HK-2 (cell line): ENCODE measurements at regions not wholly inside any gene's neighbourhood (a gene's known extent, or its start where the extent isn't known, plus 50 kb on each side); places are given as distances from the start of the nearest gene placed in this dataset.
"Not testable (repeated sequence)": the region's sequence is repeated elsewhere in the genome, so short reads cannot be mapped to it uniquely, and the experiment has no call there.

Experiments
- DNase-seq: peaks from one replicate; pipeline ENCODE4 v3.0.0-alpha.2; 2018; ENCODE audit not compliant: unreplicated experiment

DNA sequence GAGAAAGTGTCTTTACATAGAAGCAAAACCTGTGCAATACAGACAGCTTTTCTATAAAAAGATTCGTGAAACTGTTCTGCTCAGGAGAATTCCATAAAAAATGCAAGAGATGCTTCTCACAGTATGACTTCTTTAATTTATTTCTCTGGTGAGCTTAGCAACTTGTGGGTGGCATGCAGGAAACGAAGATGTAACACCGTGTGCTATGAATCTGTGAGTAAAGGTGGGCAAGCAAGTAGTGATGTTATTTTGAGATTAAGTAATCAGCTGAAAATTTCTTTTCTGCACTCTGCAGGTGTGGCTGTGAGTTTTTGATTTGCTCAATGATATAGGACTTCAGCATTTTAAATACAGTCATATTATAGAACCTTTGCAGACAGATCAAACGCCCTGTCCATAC, 656.8 kb upstream of the NCAM2 start:
- no peak for DNase-seq

DNA sequence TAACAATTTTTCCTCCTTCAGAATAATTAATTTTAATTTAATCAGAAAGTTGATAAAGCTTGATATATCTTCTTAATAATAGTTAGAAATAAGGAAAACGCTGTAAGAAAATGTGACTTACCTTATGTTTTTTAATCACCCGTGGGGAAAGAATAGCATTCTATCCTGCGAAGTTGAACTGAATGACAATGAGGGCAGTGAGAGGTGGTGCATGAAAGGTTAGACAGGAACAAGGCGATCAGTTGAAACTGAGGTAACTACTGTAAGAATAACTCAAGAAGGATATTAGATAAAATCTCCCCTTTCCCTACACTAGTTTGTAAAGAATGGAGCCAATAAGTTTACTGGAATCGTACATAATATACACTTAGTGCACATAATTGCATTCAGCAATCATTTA, 655.0 kb upstream of the NCAM2 start:
- no peak for DNase-seq

GRCh38 chr21:20351138-20351537, 647.1 kb upstream of the NCAM2 start:
- no peak for DNase-seq

- DNase-seq, result no peak
These were observed 644.9 kb upstream of the NCAM2 start for GRCh38 chr21:20353351-20353750.

DNA sequence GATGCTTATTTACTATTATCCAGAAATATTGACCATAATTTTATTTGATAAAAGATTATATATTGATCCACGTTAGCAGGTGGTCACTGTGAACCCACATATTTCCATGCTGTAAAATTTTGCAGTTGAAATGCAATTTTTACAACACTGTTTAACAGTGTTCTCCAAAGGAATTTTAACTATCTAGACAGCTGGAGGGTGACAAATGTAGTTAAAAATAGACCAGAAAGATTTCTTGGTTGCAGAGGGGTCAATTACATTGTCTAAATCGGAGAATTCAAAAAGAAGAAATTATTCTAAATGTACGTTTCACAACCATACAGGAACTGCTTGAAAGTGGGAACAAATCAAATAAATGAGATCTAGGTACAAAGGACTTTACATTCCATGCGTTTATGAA, 625.2 kb upstream of the NCAM2 start:
- DNase-seq, result no peak

- DNase-seq, result no peak
These were observed 621.0 kb upstream of the NCAM2 start for GRCh38 chr21:20377250-20377649.

DNA sequence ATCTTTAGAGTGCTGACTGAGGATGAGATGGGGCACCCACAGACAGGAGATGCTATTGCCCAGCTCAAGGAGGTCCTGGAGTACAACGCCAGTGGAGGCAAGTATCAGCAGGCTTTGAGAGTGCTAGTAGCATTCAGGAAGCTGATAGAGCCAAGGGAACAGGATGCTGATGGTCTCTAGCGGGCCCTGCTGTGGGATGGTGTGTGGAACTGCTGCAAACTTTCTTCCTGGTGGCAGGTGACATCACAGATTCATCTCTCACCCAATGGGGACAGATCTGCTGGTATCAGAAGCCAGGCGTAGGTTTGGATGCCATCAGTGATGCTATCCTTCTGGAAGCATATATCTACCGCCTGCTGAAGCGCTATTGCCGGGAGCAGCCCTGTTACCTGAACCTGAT, 609.8 kb upstream of the NCAM2 start:
- DNase-seq, result no peak

DNA sequence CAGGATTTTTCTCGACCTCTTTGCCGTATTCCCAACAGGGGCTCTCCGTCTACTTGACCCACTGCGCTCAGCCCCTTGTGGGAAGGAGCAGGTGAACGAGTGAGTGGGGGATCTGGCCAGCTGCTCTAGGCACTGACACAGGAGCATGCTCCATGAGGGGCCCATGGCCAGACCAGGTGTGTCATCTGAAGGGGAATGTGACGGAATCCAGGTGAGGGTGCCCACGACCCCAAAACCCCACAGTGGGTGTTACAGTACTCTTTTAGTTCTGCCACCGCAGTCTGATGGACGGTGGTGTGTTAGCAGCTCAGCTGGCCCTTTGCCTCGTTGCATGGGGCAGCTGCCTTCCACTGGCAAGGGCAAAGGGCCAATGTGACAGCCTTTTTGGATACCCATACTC, 601.4 kb upstream of the NCAM2 start:
- DNase-seq, result no peak

DNA sequence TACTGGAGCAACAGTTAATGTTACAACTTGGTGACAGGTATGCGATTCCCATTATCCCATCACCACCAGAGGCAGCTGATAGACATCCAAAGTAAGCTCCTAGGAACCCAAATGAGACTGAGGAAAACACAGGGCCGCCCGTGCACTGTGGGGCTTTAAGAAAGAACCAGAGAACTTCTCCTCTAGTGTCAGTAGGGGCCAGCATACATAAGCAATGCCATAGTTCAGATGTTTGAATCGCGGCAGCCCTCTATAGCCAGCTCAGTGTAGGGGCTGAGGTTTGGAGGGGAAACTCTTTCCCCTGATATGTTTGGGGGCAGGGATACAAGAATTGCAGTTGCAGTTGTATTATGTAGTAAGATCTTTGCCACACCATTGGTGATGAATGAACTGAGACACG, 593.3 kb upstream of the NCAM2 start:
- DNase-seq, result no peak

DNA sequence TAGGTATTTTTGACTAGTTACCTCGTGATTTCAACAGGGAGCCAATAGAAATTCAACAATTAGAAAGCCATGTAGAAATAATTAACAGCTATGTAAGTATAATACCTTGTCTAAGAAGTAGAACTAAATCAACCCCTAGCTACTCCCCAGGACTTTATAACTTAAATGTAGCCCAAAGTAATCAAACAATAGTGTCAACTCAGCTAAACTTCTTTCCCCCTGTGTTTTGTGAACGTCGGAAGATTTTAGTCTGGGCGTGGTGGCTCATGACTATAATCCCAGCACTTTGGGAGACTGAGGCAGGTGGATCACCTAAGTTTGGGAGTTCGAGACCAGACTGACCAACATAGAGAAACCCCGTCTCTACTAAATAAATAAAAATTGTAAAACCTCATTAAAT, 579.9 kb upstream of the NCAM2 start:
- no peak for DNase-seq

DNA sequence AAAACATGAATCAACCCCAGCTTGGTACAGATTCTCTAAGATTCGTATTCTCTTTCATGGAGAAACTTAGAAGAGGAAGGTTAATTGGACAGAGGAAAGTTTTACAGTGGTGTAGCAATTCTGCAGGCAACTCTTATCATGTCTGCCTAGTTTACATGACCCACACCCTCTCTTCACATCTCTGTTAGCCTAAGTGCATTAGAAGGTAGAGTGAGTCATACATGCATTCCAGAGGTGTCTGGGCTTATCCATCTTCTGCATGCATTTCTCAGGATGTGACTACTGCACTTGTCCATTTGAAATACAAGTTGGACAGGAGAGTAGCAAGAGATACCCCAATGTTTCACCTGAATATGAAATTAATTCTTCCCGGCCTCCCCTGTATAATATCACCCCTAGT, 578.4 kb upstream of the NCAM2 start:
- no peak for DNase-seq

GRCh38 chr21:20424943-20425342, 573.3 kb upstream of the NCAM2 start:
- no peak for DNase-seq

- DNase-seq, result no peak
These were observed 572.4 kb upstream of the NCAM2 start for GRCh38 chr21:20425856-20426255.

GRCh38 chr21:20440338-20440737, 557.9 kb upstream of the NCAM2 start:
- DNase-seq, result no peak

GRCh38 chr21:20443558-20444155, 554.6 kb upstream of the NCAM2 start:
- no peak for DNase-seq

DNA sequence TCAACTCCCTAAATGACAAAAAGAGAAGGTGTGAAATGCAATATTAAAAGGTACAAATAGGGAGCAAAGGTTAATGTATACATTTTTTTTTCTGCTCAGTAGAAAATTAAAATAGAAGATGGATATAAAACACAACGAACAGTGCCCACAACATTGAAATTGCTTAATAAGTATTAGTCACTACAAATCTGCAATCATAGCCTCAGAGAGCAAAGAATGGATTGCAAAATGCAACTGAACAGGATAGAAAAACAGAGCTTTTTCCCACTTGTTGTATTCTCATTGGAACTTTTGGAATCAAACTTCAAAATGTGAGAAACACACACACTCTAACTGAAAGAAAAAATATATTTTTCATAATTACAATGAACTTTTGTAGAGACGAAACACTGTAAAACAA, 552.2 kb upstream of the NCAM2 start:
- DNase-seq, result no peak

- no peak for DNase-seq
These were observed 547.2 kb upstream of the NCAM2 start for GRCh38 chr21:20451046-20451445.

GRCh38 chr21:20452935-20453334, 545.3 kb upstream of the NCAM2 start:
- DNase-seq, result no peak

GRCh38 chr21:20459838-20460237, 538.4 kb upstream of the NCAM2 start:
- no peak for DNase-seq

DNA sequence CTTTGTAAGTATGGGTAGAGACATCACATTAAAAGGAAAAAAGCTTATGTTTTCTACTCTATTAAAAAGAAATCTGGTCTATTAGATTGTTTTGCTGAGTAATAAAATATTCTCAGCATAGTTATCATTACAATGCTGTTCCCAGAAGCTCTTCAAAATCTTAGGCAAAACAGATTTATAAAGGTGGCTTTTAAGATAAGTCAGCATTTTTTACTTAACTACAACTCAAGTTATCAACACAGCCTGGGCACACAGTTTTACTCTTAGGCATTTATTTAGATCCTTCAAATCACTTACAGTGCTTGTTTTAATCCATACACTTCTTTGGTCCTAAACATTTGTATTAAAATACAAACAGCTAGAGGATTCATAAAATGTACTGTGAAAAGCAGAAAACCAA, 534.8 kb upstream of the NCAM2 start:
- no peak for DNase-seq

- no peak for DNase-seq
These were observed 528.8 kb upstream of the NCAM2 start for GRCh38 chr21:20469361-20469760.

DNA sequence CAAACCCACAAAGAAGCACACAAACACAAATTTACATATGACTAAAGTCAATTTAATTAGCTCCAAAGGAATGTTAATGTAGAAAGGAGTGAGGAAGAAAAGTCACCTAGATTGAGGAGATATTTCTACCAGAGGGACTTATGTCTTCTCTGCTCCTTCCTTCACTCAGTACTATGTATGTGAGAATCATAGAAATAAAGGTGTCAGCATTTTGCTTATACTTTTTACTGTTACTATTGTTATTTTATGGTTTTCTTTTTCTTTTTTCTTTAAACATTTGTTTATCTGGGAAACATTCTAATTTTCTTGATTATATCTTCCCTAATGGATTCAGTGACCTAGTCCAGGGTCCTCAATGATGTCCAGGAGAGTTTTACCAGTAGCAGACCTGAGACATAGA, 511.9 kb upstream of the NCAM2 start:
- no peak for DNase-seq

- DNase-seq, result not testable (repeated sequence)
These were observed 495.3 kb upstream of the NCAM2 start for GRCh38 chr21:20502915-20503314.

DNA sequence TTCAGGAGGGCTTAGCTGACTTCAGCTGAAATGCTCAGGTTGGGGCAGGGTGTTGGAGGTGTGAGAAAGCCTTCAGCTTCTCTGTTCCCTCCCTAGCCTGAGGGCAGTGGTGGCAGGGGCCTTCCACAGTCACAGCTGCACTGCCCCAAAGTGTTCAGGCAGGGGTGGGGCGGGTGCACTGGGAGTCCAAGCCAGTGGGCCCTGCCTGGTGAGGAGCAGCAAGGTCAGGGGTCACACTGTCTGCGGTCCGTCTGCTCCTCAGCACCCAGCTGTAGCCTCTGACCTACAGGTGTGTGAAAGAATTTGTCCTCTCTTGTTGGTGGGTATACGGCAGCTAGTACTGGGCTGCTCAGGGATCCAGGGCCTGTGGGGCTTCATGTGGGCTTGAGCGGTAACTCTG, 490.4 kb upstream of the NCAM2 start:
- no peak for DNase-seq
